GM10248 (cell line): ENCODE measurements at regions not wholly inside any gene's neighbourhood (a gene's known extent, or its start where the extent isn't known, plus 50 kb on each side); places are given as distances from the start of the nearest gene placed in this dataset.

Experiments
- CTCF ChIA-PET: fragments of 300-600 bp; sonication (Branson Sonifier 250); formaldehyde crosslinking; extraction: SDS; loops from one replicate; lab custom pipeline; 2021; ENCODE audit warnings: antibody characterized with exemption; lab: Yijun Ruan, JAX
- POLR2A ChIA-PET: fragments of 350-650 bp; sonication (Branson Sonifier 250); formaldehyde crosslinking; extraction: SDS; loops from one replicate; lab custom pipeline; 2020; ENCODE audit warnings: antibody characterized with exemption; lab: Yijun Ruan, JAX
- DNase-seq: peaks from one replicate; pipeline ENCODE4 v3.0.0; 2012; ENCODE audit errors: extremely low spot score
- TF ChIP-seq, protein P1 (sequence below): IDR thresholded peaks from 2 replicates; pipeline ENCODE4 v1.5.1; 2012; ENCODE audit warnings: mild to moderate bottlenecking, low read depth; ENCODE audit errors: extremely low read depth, missing control alignments, control extremely low read depth

DNA sequence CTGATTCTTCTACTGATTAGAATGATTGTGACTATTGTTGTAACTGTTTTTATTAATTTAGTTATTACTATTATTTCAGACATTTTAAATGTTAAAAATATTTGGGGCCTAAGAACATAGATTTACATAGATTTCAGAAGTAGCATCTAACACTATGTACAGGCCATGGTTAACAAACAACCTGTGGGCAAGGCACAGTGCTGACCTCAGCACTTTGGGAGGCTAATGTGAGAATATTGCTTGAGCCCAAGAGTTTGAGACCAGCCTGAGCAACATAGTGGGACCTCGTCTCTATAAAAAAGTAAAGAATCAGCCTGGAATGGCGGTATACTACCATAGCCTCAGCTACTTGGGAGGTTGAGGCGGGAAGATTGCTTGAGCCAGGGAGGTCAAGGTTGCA is 69.1 kb upstream of the CNTN4 start:
- POLR2A ChIA-PET, result no interaction called here
- TF ChIP-seq, protein P1, sequence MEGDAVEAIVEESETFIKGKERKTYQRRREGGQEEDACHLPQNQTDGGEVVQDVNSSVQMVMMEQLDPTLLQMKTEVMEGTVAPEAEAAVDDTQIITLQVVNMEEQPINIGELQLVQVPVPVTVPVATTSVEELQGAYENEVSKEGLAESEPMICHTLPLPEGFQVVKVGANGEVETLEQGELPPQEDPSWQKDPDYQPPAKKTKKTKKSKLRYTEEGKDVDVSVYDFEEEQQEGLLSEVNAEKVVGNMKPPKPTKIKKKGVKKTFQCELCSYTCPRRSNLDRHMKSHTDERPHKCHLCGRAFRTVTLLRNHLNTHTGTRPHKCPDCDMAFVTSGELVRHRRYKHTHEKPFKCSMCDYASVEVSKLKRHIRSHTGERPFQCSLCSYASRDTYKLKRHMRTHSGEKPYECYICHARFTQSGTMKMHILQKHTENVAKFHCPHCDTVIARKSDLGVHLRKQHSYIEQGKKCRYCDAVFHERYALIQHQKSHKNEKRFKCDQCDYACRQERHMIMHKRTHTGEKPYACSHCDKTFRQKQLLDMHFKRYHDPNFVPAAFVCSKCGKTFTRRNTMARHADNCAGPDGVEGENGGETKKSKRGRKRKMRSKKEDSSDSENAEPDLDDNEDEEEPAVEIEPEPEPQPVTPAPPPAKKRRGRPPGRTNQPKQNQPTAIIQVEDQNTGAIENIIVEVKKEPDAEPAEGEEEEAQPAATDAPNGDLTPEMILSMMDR, result no peak
- no peak for DNase-seq

DNA sequence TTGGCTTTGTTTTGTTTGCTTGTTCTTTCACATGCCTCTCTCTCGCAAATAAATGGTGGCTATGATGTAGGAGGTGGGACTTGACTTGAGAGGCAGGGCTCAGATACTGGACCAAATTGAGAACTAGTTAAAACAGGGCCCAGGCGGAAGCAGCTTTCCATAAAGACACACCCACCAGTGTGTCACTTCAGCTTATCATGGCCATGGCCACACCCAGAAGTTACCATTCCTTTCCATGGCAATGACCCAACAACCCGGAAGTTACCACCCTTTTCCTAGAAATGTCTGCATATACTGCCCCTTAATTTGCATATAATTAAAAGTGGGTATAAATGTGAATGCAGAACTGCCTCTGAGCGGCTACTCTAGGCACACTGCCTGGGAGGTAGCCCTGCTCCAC is 62.6 kb upstream of the CNTN4 start:
- TF ChIP-seq, protein P1, result no peak
- CTCF ChIA-PET, result no interaction called here
- DNase-seq, result no peak
- POLR2A ChIA-PET, result no interaction called here

More for the DNA sequence above, 69.1 kb upstream of the CNTN4 start:
- CTCF ChIA-PET, result interaction anchor here (1.1 to 1.4 kb wide), 2 partner anchors 15 to 52 kb away, joined by 3 read pairs; no protein-coding TSS in a partner anchor

DNA sequence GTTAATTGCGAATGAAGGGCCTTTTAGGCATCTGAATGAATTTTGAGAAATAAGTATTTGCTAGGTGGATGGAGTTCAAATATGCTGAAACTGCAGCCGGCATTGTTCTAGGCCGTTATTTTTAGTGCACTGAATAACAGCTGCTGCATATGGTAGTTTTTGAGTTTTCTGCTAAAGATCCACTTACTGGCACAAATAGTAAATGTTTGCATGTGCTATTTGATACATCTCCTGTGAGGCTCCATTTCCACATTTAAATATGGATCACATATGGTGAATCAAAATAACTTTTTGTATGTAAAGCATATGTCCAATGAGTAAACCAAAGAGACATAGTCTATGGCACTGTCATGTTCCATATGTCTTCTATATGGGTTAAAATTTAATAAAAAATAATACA is 56.7 kb upstream of the CNTN4 start:
- ChIA-PET CTCF (no interaction called here), POLR2A (no interaction called here)
- TF ChIP-seq, protein P1, result no peak
- DNase-seq, result no peak
